GM18520 (cell line): ENCODE measurements at regions not wholly inside any gene's neighbourhood (a gene's known extent, or its start where the extent isn't known, plus 50 kb on each side); places are given as distances from the start of the nearest gene placed in this dataset.
"Not testable (repeated sequence)": the region's sequence is repeated elsewhere in the genome, so short reads cannot be mapped to it uniquely, and the experiment has no call there.

Experiments used
- ATAC-seq: cut with Tn5 transposase; IDR thresholded peaks from one replicate; pipeline ENCODE4 v1.9.1; 2021; ENCODE audit not compliant: unreplicated experiment

- not testable (repeated sequence) for ATAC-seq
Observed at GRCh38 chr1:146521804-146522203, 293.0 kb upstream of the NOTCH2NLA start.

- not testable (repeated sequence) for ATAC-seq
Observed at GRCh38 chr1:146513754-146514153, 284.9 kb upstream of the NOTCH2NLA start.

GRCh38 chr1:146511047-146511777 is 282.4 kb upstream of the NOTCH2NLA start:
- not testable (repeated sequence) for ATAC-seq

- not testable (repeated sequence) for ATAC-seq
Observed at GRCh38 chr1:146510248-146510983, 281.6 kb upstream of the NOTCH2NLA start.

DNA sequence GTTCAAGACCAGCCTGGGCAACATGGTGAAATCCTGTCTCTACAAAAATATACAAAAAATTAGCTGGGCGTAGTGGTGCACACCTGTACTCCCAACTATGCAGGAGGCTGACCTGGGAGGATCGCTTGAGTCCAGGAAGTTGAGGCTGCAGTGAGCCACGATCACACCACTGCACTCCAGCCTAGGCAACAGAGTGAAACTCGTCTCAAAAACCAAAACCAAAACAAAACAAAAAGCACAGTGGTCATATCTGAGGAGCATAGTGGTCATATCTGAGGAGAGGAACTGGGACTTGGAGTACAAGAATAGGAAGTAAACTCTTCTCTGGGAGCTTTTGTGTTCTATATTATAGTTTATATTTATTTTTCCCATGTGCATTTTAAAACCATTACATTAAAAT is 275.3 kb upstream of the NOTCH2NLA start:
- not testable (repeated sequence) for ATAC-seq

DNA sequence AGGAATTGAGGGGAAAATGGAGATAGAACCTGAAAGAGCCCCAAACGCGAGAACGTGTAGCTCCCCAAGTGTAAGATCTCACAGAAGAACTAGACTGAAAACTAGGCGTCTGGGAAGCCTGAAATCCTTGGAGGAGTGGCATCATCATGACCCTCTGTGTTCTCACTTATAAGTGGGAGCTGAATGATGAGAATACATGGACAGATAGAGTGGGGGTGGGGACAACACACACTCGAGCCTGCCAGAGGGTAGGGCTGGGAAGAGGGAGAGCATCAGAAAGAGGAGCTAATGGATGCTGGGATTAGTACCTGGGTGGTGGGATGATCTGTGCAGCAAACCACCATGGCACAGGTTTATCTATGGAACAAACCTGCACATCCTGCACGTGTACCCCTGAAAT is 258.7 kb upstream of the NOTCH2NLA start:
- ATAC-seq, result not testable (repeated sequence)

GRCh38 chr1:146487155-146487554 is 258.3 kb upstream of the NOTCH2NLA start:
- not testable (repeated sequence) for ATAC-seq

DNA sequence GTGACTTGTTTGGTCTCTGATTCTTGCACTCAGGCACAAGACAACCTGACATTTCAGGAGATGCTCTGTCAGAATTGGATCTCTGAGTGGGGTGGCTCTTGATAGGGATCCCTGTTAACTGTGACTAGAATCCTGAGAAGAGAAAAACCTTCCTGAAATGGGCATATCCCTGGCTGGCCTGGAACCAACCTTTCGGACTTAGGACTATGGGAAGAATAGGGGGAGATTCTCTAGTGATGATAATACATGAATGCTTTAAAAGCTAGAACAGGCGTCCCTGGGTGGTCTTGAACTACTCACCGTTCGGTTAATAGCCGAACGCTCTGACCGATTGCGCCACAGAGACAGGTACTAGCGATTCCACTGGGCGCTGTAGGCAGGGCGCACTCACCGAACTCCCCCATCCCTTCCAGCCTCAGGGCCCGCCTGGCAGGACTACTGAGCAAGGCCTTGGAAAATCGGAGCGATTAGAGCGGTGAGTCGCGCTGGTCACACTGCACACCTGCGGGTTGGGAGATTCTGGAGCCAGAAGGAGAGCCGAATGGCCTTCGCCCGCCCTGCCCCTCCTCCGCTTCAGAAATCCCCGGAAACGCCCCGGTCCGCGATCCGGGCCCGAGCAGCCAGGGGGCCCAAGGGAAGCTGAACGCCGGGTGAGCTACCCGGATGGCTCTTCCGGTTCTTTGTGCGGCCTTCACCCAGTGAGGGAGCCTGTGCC is 257.6 kb upstream of the NOTCH2NLA start:
- not testable (repeated sequence) for ATAC-seq

- ATAC-seq, result not testable (repeated sequence)
Observed at GRCh38 chr1:146484195-146484594, 255.4 kb upstream of the NOTCH2NLA start.

- not testable (repeated sequence) for ATAC-seq
Observed at GRCh38 chr1:146479188-146479587, 250.4 kb upstream of the NOTCH2NLA start.

DNA sequence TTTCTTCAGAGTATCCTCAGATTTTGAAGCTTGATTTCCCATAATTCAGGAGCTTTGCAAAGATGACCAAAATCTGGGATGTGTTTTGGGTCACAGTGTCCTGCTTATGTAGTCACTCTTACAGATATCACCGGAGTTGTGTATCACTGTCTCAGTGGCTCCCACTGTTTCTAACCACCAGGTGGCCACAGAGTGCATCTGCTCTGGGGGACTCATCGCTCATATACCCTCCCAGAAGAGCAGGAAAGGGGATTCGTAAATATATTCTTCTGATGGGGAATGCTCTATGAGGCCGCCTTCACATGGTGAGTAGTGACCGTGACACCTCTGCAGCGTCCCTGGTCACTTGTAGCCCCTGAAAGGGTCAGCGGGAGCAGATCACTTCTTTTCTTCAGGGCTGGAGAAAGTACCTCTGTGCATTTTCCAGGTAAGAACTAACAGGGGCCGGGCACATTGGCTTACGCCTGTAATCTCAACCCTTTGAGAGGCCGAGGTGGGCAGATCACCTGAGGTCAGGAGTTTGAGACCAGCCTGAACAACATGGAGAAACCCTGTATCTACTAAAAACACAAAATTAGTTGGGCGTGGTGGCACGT is 249.4 kb upstream of the NOTCH2NLA start:
- ATAC-seq, result not testable (repeated sequence)

DNA sequence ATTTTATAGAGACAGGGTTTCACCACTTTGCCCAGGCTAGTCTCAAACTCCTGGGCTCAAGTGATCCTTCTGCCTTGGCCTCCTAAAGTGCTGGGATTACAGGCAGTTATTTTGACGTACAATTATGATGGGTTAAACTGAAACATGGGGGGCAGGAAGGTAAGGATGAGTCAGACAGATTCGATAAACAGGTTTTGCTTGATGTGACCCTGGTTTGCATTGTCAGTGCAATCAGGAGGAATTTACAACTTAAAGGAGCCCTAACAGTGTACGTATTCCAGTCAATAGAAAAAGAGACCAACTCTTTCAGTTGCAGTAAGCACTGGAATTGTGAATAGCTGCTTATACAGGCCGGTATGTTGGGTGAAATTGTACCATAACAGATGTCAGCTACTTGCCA is 246.3 kb upstream of the NOTCH2NLA start:
- not testable (repeated sequence) for ATAC-seq

DNA sequence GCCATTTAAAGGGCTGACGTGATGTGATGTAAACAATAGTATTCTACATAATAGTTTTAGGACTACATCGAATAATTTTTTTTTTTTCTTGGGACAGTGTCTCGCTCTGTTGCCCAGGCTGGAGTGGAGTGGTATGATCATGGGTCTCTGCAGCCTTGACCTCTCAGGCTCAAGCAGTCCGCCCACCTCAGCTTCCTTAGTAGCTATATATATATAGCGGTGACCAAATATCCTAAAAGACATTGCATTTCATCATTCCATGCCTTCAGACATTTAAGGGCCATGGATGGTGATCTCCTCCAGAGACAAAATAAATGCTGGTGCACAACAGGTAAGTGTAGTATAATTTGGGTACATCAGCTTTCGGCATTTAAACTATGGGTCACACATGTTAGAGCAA is 245.4 kb upstream of the NOTCH2NLA start:
- not testable (repeated sequence) for ATAC-seq

GRCh38 chr1:146472192-146472861 is 243.5 kb upstream of the NOTCH2NLA start:
- not testable (repeated sequence) for ATAC-seq

DNA sequence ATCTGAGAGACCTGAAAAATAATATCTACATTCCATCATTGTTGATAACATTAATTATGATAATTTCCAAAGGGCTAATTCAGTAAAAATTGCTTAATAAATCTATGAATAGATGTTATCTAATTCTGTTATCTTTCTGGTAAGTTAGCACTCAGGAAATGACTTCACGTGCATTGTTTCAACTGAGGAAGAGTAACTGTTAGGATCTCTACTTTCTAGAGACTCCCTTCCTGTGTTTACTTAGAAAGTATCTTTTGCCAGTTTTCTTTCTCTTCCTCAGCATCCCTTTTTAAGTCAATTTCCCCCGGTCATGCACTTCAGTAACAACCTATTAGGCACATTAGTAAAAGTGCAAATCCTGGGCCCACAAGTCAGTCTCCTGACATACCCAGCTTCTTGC is 231.1 kb upstream of the NOTCH2NLA start:
- not testable (repeated sequence) for ATAC-seq

GRCh38 chr1:146459308-146459707 is 230.5 kb upstream of the NOTCH2NLA start:
- not testable (repeated sequence) for ATAC-seq

- ATAC-seq, result not testable (repeated sequence)
Observed at GRCh38 chr1:146448877-146449246, 220.0 kb upstream of the NOTCH2NLA start.

DNA sequence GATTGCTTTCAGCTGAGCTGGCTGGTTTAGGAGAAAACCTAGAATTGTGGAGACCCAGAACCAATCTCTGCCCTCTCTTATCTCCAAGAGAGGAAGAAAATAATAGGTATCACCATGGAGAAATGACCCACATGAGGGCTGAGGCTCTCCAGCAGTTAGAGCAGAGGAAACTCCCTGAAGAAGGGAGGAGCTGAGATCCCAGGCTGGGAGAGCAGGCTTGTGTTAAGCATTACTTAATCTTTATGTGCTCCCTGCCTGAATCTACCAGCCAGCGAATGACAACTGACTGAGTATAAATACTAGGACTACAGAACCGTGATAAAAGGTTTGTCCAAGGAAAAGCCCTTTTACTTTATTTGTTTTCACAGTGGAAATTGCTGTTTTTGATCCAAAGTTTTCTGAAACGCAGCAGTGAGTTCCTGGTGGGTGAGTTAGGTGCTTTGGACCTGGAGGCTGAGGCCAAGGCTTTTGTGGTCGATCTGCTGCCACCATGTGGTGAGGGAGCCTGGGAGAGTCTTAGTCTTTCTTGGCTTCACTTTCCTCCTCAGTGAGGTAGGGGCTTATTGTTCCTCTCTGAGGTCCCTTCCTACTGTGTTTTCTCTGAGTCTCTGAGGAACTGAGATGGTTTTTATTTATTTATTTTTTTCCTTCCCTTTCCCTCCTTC is 219.5 kb upstream of the NOTCH2NLA start:
- ATAC-seq, result not testable (repeated sequence)

DNA sequence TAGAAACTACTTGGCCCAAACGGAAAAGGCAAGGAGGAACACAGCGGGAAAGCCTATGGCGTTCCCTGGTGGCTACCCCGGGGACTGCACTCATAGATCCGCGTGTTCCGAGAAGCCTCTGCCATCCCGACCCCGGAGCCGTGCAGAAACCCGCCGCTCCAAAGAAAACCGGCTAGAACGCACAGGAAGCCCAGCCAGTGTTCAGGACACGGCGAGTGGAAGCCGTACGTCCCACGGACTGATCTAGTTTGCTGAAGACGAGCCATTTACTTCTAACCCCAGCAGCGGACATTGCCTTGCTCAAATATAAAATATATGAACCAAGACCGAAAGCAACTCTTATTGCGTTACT is 215.0 kb upstream of the NOTCH2NLA start:
- not testable (repeated sequence) for ATAC-seq
